ENCODE measurements at regions not wholly inside any gene's neighbourhood (a gene's known extent, or its start where the extent isn't known, plus 50 kb on each side); places are given as distances from the start of the nearest gene placed in this dataset.

DNA sequence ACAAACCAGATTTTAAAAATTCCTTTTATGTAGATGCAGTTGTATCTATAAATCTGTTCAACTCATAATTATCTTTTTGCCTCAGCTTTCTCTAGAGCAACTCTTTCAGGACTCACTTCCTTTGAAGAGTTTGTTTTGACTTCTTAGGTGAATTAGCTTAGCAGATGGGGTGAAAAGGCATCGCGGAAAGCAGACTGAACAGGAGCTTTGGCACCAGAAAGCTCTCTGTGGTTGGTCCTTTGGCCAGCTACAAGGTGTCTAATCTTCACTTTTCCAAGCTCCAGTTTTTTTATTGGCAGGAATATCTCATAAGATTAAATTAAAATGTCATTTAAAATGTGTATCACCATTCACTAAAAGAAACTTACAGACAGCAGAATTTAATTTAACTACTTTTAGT lies 60.6 kb upstream of the KLF12 start:
- no peak for TF ChIP-seq CTCF (IDR thresholded peaks at IDR 0.05 in 4 of 5, conservative IDR thresholded peaks at IDR 0.05 in 1 of 5)
- no peak for TF ChIP-seq POLR2A (IDR thresholded peaks at IDR 0.05)

Measured in gastrocnemius medialis (tissue), 4 donors.